Hematopoietic multipotent progenitor cell treated with erythropoietin and hydrocortisone succinate and interleukin-3 and kit ligand, for 8 days (in vitro differentiated cells): ENCODE measurements at regions not wholly inside any gene's neighbourhood (a gene's known extent, or its start where the extent isn't known, plus 50 kb on each side); places are given as distances from the start of the nearest gene placed in this dataset.

Experiments used
- DNase-seq: peaks from one replicate; pipeline ENCODE4 v3.0.0-alpha.2; 2015

DNA sequence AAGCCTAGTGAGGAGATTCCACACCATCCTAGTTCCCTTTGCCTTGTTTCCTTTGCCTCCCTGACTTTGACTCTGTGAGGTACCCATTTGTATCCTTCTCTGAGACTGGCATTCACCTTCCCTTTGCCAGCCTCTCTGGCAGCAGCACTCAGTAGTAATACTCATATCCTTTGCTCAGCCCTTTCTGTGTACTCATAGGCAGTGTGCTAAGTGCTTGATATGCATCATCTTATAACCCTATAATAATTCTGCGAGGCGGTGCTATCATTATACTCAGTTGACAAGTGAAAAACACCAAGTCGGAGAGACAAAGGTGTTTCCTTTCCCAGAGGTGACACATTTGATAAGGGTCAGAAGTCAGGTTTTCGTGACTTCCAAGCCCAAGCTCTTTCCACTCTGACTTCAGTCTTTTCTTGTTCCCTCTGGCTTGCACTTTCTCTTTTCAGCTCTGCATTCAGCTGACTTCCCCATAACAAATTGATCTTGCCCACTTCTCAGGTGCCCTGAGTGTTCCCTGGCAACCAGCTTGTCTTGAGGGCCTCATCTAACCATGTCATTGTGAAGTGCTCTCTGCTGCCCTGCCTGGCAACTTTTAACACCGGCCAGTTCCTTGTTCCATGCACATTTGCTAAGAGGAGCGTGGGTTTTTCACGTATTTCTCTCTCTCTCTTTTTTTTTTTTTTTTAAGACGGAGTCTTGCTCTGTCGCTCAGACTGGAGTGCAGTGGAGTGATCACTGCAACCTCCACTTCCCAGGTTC, 94.5 kb upstream of the UPP2 start:
- DNase-seq: peak; percentile 21

DNA sequence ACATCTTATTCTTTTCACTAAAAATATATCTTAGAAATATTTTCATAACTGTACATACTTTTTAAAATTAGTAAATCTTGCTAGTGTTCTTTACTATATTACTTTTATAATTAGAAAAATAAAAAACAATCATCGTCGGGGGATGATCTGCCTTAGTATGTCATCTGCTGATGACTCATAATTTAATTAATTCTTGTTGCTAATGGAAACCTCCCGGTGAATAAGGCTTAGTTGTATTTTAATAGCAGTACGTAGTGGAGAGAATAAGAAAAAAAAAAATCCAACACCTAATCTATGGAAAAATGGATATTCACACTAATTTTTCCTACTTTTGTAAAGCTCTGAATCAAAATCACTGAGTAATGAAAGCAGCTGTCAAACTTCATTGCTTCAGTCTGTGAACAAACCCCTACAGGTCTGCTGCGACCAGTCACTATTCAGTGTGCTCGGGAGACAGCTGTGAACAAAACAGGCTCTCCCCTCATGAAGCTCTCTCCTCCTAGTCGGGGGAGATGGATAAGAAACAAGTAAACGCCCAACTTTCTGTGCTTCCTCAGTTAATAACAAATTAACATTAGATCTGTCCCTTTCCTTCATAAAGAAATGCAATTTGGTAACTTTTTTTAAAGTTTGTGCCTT, 97.4 kb upstream of the UPP2 start:
- no peak for DNase-seq

DNA sequence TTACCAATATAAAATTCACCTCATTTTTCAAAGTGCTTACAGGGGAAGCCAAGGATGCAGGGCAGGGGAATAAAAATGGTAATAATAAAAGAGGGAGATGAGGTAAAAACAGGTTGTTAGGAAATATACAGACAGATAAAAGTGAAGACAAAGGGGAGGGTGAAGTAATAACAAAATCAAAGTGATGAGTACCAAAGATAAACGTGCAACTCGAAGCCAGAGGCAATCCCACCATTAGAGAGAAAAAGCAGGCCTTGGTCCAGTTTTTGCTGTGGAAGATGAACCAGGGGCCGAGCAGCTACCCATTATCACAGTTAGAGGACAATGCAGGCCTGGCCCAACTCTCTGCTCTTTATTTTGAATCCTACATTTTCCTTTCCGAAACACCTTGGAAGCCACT, 99.6 kb upstream of the UPP2 start:
- no peak for DNase-seq

DNA sequence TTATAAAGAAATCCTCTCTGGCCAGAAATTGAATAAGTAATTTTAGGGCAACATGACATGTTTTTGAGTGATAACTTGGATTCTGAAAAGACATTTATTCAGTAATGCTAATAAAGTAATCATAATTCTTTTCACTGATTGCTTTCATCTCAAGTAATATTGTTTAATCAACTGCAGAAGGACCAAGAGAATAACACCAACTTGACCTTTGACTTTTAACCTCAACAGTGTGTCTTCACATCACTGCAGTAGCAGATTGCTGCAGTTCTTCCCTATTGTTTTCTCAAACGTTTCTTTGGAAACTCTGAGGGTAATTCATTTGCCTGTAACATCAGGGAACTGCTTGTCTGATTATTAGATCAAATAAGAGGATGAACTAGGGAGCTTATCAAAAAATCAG, 104.9 kb upstream of the UPP2 start:
- no peak for DNase-seq

DNA sequence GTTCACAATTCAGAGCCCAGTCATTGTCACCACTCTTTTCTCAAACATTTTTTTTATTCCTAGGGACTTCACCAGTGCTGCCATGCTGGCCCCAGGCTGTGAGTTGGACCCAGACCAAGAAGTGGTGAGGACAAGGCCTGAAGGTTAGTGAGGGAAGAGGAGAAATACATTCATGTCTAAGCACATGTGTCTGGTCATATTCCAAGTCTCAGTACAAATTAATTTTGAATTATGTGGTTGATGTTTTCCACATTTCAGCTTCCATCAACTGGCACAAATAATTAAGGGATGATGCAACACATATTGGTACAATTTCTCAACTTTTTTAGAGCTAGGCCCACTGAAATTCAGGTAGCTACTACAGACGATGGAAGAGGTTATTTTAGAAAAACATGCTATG, 106.6 kb upstream of the UPP2 start:
- DNase-seq: no peak

DNA sequence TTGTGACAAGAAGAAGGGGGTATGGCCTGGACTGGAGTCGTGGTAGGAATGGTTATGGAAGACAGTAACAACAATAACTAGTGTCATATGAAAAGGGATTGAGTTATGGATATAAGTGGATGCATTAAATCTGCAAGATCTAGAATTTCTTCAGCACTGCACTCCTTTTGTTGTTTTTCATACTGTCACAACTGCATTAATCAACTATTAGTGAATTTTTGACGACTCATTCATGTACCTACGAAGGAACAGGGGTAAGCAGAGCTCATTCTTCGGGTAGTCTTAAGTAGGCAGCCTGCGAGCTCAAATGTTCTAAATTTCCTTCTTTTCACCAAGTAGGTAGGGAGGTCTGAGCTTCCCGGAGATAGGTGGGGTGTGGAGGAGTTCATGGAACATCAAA, 109.7 kb upstream of the UPP2 start:
- DNase-seq: no peak

DNA sequence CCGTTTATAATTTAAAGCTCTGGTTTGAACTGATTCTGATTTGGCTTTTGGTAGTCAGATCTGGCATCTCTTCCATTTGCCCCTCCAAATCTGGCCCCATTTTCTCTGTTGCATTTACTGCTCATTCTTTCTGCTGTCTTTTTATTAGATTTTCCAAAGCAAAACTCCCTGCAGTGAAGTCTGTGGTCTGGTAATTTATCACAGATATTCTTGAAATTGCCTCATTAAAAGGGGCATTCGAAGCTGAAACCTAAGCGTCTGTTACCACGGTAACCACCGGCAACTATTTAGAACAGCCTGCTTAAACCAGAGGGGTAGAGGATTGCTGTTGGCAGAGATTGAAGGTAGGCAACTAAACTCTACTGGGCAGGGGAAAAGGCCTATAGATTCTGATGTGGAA, 111.5 kb upstream of the UPP2 start:
- no peak for DNase-seq

DNA sequence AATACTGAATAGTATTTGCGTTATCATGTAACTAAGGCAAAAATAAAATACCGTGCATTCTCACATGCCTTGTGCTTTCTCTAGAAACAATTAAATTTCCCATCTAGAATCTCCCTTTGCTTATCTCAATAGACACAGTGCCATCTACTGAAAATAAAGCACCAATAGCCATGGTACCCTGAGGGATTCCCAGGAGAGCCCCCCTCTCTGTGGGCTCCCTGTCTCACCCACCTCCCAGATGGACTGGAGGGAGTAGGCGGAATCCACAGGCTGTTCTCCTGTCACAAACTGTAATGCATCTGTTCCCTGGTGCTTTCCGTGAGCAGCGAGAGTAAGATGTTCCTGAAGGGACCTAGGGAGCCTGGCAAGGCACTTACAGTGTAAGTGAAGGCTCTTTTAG, 112.4 kb upstream of the UPP2 start:
- no peak for DNase-seq

DNA sequence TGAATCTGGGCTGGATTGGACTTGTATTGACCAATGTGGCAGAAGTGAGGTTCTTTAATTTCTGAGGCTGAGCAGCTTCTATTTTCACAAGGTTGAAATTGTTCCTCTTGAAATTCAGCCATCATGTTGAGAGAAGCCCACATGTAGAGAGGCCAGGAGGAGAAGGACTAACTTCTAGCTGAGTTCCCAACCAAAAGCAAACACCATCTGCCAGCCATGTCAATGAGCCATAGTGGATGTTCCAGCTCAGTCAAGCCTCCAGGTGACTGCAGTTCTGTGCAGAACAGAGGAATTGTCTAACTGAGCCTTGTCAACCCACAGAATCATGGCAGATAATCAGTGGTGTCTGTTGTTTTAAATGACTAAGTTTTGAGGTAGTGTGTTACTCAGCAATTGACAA, 110.6 kb upstream of the ACVR1 start:
- DNase-seq: no peak

DNA sequence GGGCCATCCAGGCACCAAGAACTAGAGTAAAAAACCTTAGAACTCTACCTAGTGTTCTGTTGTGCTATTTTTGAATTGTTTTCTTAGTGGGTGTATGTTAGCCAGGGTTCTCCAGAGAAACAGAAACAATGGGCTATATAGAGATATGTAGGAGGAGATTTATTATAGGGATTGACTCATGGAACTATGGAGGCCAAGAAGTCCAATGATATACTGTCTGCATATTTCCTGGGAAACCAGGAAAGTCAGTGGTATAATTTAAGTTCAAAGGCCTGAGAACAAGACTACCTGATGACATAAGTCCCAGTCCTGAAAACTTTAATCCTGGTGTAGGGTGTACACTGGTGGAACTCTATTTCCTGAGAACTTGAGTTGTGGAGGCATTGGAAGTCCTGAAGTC, 108.7 kb upstream of the ACVR1 start:
- DNase-seq: no peak

DNA sequence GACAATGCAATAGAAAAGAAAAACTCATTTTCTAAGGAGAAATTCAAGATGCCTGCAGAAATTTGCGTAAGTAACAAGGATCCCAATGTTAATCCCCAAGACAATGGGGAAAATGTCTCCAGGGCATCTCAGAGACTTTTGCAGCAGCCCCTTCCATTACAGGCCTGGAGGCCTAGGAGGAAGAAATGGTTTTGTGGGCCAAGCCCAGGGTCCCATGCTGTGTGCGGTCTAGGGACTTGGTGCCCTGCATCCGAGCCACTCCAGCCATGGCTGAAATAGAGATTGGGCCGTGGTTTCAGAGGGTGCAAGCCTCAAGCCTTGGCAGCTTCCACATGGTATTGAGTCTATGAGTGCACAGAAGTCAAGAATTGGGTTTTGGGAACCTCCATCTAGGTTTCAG, 103.9 kb upstream of the ACVR1 start:
- DNase-seq: no peak

DNA sequence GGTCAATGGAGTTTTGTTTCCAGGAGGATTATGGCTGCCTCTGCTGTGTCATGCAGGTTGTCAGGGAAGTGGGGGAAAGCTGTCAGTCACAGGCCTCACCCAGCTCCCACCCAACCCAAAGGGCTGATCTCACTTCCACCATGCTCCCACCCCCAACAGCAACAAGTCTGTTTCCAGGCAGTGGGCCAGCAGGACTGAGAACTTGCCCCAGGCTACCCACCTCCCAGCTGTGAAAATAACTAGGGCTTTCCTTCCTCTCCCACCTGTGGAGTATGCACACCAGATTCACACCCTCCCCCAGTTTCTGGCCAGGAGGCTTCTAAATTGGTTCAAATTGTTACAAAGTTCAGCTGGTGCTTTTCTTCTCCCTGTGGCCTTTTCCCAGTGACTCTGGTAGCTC, 95.6 kb upstream of the ACVR1 start:
- DNase-seq: no peak

DNA sequence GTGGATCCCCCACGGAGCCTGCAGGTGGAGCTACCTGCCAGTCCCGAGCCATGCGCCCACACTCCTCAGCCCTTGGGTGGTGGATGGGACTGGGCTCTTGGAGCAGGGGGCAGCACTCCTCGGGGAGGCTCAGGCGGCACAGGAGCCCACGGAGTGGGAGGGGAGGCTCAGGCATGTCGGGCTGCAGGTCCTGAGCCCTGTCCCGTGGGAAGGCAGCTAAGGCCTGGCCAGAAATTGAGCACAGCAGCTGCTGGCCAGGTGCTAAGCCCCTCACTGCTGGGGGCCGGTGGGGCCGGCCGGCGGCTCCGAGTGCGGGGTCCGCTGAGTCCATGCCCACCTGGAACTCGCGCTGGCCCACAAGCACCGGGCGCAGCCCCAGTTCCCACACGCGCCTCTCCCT, 91.7 kb upstream of the ACVR1 start:
- no peak for DNase-seq

DNA sequence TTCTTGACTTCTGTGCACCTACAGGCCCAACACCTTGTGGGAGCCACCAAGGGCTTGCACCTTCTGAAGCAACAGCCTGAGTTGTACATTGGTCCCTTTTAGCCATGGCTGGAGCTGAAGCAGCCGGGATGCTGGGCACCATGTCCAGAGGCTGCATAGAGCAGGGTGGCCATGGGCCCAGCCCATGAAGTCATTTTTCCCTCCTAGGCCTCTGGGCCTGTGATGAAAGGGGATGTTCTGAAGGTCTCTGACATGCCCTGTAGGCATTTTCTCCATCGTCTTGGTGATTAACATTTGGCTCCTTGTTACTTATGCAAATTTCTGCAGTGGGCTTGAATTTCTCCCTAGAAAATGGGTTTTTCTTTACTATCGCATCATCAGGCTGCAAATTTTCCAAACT, 83.1 kb upstream of the ACVR1 start:
- DNase-seq: no peak

DNA sequence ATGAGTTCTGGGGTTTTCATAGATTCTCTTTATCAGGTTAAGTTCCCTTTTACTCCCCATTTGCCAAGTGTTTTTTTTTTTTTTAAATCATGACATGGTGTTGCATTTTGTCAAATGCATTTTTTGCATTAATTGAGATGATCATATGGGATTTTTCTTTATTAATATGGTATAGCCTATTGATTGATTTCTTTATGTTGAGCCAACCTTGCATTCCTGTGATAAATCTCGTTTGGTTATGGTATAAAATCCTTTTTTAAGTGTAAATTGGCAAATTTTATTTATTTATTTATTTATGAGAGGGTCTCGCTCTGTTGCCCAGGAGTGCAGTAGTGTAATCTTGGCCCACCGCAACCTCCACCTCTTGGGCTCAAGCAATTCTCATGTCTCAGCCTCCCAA, 81.5 kb upstream of the ACVR1 start:
- no peak for DNase-seq

DNA sequence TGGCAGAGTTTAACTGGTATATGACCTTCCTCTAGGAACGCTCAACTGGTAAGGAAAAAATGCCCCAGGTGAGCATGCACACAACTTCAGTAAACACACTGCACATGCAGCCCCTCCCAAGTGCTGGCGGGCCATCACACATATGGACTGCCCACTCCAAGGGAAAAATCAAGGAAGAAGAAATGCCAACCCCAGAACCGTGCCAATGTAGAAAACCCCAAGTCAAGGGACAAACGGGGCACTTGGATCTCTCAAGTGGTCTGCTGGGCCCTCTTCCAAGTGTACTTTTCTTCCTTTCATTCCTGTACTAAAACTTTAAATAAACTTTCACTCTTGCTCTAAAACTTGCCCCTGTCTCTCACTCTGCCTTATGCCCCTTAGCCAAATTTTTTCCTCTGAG, 76.4 kb upstream of the ACVR1 start:
- no peak for DNase-seq

DNA sequence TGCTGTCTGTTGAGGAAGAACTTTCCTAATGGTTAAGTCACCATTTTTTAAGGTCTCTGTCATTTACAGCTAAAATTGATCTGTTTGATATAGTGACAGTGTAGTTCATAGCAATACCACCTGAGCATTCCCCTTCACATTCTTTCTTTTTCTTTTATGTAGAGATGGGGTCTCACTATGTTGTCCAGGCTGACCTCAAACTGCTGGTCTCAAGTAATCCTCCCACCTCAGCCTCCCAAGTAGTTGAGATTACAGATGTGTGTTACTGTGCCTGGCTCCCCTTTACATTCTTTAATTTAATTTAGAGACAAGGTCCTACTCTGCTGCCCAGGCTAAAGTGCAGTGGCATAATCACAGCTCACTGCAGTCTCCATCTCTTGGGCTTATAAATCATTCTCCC, 72.7 kb upstream of the ACVR1 start:
- DNase-seq: no peak

DNA sequence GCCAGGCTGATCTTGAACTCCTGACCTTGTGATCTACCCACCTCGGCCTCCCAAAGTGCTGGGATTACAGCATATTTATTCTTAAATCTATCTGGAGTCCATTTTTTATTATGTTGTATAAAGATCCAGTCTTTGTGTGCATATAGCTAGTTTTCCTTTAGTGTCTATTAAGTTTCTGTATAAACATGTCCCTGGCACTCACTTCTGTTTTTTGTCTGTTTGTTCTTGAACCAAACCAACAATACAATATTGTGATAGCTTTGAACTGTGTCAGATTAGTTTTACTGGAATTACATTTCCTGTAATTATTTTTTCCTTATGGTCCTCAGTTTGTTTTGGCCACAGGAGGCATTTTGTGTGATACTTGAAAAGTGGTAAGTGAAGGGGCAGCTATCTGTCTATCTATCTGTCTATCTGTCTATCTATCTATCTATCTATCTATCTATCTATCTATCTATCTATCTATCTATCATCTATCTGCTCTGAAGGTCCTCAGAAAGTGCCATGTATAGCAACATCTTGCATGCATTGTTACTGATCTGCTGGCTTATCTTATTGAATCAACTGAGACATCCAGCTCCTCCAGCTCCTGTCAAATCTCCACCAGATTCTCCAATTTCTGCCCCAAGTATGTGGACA, 70.9 kb upstream of the ACVR1 start:
- no peak for DNase-seq

DNA sequence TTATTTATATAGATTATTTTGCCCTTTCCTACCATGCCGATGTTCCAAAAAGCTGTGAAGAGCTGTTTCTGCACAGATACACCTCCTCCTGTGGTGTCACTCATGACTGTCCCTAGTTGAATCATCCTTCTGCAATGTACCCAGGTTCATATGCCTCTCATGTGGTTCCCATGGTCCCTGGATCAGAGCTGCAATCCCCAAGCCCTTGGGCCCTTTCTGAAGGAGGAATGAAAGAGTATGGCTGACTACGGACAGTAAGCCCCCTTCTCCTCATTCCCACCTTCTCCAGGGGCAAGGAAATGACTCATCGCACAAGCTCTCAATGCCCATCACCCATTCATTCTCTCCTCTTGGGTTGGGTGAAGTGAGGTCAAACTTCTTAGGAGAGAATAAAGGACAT, 63.9 kb upstream of the ACVR1 start:
- DNase-seq: no peak

DNA sequence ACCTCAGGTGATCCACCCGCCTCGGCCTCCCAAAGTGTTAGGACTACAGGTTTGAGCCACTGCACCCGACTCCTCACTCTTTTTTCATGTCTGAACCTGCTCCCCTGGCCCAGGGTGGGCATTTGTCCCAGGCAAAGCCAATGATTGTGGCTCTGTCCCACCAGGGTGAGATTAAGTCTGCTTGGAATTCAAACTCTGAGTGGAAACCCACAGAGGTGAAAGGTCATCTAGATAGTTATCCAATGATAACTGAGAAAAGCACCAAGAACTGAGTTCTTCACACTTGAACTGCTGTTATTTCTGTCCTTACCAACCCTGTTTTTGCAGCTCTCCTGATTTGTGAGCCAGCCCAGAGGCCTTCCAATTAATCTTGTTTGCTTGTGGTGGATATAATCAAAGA, 62.4 kb upstream of the ACVR1 start:
- no peak for DNase-seq

DNA sequence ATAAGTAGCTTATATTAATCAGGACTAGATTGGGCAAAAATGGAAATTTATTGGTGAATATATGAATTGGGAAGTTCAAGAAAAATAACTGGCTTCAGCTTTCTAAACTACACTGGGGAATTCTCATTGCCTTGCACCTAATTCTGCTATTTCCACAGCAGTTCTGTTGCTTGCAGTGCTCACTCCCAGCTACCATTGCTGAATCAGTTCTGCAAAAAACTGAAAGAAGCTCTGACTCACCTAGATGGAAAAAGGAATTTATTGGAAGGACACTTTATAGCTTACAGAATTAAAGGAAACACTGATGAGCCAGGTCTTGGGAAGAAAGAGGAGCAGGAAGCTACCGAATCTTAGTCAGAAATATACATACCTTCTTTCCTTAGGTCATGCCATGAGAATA, 60.3 kb upstream of the ACVR1 start:
- no peak for DNase-seq

DNA sequence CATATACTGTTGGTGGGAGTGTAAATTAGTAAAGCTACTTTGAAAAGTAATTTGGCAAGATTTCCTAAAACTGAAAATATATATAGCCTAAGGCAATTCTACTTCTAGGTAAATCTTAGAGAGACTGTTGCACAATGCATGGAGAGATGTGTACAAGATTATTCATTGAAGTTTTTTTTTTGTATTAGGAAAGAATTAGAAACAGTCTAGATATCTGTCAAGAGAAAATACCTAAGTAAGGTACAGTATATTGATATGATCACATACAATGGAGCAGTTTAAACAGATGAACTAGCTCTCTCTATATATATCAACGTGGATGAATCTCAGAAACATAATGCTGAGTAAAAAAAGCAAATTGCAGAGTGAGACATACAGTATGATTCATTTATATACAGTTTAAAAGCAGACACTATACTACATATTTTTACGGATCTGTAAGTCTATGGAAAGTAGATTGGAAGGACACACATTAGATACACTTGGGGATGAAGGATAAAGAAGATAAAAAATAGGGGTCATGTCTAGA, 59.3 kb upstream of the ACVR1 start:
- DNase-seq: no peak

DNA sequence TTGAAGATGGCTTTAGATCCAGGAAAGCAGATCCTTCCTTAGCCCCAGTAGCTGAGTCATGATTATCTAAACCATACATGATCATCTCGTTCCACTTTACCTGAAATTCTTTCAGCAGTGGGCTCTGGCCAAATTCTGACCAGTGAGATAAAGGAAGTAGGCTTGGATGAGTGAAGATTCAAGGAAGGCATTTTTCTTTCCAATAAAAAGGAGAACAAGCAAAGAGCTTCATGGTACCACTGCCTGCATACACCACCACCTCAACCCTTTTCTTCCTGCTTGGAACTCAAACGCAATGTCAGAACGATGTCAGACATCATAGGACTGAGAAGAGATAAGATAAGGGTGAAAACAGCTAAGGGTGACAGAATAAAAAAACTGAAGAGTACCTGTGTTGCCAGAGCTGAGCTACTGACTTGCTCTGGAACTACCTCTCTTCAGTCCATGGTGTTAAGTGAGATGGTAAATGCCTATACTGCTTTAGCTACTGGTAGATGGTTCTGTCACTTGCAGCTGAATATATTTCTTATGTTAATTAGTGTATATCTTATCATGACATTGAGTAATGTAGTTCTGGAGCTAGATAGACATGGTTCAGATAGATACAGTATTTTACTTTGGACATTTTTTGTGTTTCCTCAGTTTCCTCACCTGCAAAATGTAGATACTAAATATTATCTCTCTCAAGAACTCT, 58.7 kb upstream of the ACVR1 start:
- no peak for DNase-seq
